Esophagus squamous epithelium (tissue), 5 donors: ENCODE measurements at regions not wholly inside any gene's neighbourhood (a gene's known extent, or its start where the extent isn't known, plus 50 kb on each side); places are given as distances from the start of the nearest gene placed in this dataset.

Experiments
- DNase-seq: peaks from one replicate; lab custom pipeline; 2025; lab: John Stamatoyannopoulos, UW
- H3K27ac ChIP-seq, 4 donors: fragments of 200-600 bp; sonication (generic); one replicate each; pipeline ENCODE4 v1.5.1; 2016 to 2019; ENCODE audit warnings: mild to moderate bottlenecking in 1 of 4
- H3K27me3 ChIP-seq, 4 donors: fragments of 200-600 bp; sonication (generic); 1 replicate in 3 of 4; 2 replicates in 1 of 4; pipeline versions ENCODE4 v1.5.1 to v1.6.0; 2017 to 2021; ENCODE audit warnings: antibody characterized with exemption in 1 of 4
- H3K36me3 ChIP-seq, 3 donors: fragments of 200-600 bp; sonication (generic); one replicate each; pipeline ENCODE4 v1.5.1; 2016 to 2019
- H3K4me1 ChIP-seq, 3 donors: fragments of 200-600 bp; sonication (generic); one replicate each; pipeline ENCODE4 v1.5.1; 2017 to 2019
- H3K4me3 ChIP-seq, 4 donors: fragments of 200-600 bp; sonication (generic); 1 replicate in 3 of 4; 2 replicates in 1 of 4; pipeline ENCODE4 v1.5.1; 2016 to 2019; ENCODE audit warnings: mild to moderate bottlenecking in 2 of 4, moderate library complexity in 1 of 4
- H3K9me3 ChIP-seq, 3 donors: fragments of 200-600 bp; sonication (generic); one replicate each; pipeline ENCODE4 v1.5.1; 2016 to 2019
- CTCF ChIP-seq, 6 experiments: fragments of 450-650 bp in 4 of 6; fragments of 200-600 bp in 2 of 6; sonication (generic) in 2 of 6; IDR thresholded peaks; one replicate each; pipeline ENCODE4 v1.5.1; 2016 to 2019; ENCODE audit warnings: antibody characterized with exemption in 6 of 6, mild to moderate bottlenecking in 4 of 6, moderate library complexity in 4 of 6
- POLR2A ChIP-seq, 4 donors: fragments of 450-650 bp; IDR thresholded peaks; one replicate each; pipeline ENCODE4 v1.6.1; 2017; ENCODE audit warnings: antibody characterized with exemption in 4 of 4, mild to moderate bottlenecking in 4 of 4, moderate library complexity in 3 of 4
- WGBS, 2 donors: methylation state at CpG; one replicate each; pipeline ENCODE4 v1.1.5; 2018; 5-methylcytosine and 5-hydroxymethylcytosine counted together
- intact Hi-C: fragments of 100-400 bp; cut with DNase I; formaldehyde crosslinking; loops from one replicate; pipeline ENCODE4 v1.15.0; 2022
- donor health status: DM: yes; HTN: yes; CAD: no.

- no peaks in the 10 kb centered on the region for H3K4me1 ChIP-seq
- no peaks in the 10 kb centered on the region for H3K36me3 ChIP-seq
- WGBS, 2 donors, result 73 to 84% methylated on average over 4 of the region's 4 CpGs
- no peak overlapping the region for H3K27ac ChIP-seq
- intact Hi-C loops, result no loop called here
- H3K4me3 ChIP-seq, result no peak overlapping the region
- H3K9me3 ChIP-seq, result no peaks in the 10 kb centered on the region
- peaks cover 0 to 42% (median 0%) of the 10 kb centered on the region in 4 donors for H3K27me3 ChIP-seq
- TF ChIP-seq CTCF (IDR thresholded peaks at IDR 0.05) (no peak), POLR2A (IDR thresholded peaks at IDR 0.05) (no peak)
- no peak for DNase-seq
These were observed 162.1 kb downstream of the CHST1 start for GRCh38 chr11:45503311-45503710.

- 59 to 68% methylated on average over 5 of the region's 5 CpGs for WGBS, 2 donors
- intact Hi-C loops, result no loop called here
- DNase-seq, result no peak
These were observed 163.2 kb downstream of the CHST1 start for GRCh38 chr11:45502226-45502545.

GRCh38 chr11:45501392-45502225 lies 163.8 kb downstream of the CHST1 start:
- DNase-seq, result no peak
- H3K36me3 ChIP-seq, result no peaks in the 10 kb centered on the region
- intact Hi-C loops, result no loop called here
- no peak overlapping the region for H3K4me3 ChIP-seq
- 30 to 67% methylated on average over 5 to 7 of the region's 9 CpGs for whole genome bisulfite sequencing, 2 donors
- TF ChIP-seq CTCF (IDR thresholded peaks at IDR 0.05) (no peak), POLR2A (IDR thresholded peaks at IDR 0.05) (no peak)
- peaks cover 0 to 39% (median 0%) of the 10 kb centered on the region in 4 donors for H3K27me3 ChIP-seq
- H3K9me3 ChIP-seq, result no peaks in the 10 kb centered on the region
- no peaks in the 10 kb centered on the region for H3K4me1 ChIP-seq
- H3K27ac ChIP-seq, result no peak overlapping the region

More at GRCh38 chr11:45502226-45502545, 163.2 kb downstream of the CHST1 start:
- Histone ChIP-seq H3K4me1 (no peaks in the 10 kb centered on the region), H3K27me3 (peaks cover 0 to 39% (median 0%) of the 10 kb centered on the region in 4 donors), H3K4me3 (no peak overlapping the region), H3K27ac (no peak overlapping the region), H3K36me3 (no peaks in the 10 kb centered on the region), H3K9me3 (no peaks in the 10 kb centered on the region)
- TF ChIP-seq POLR2A (IDR thresholded peaks at IDR 0.05) (no peak), CTCF (IDR thresholded peaks at IDR 0.05) (no peak)

- no peaks in the 10 kb centered on the region for H3K4me1 ChIP-seq
- no peaks in the 10 kb centered on the region for H3K36me3 ChIP-seq
- H3K27ac ChIP-seq, result no peak overlapping the region
- H3K4me3 ChIP-seq, result no peak overlapping the region
- no peak for TF ChIP-seq POLR2A (IDR thresholded peaks at IDR 0.05)
- TF ChIP-seq CTCF (IDR thresholded peaks at IDR 0.05), result no peak
- peaks cover 0 to 45% (median 0%) of the 10 kb centered on the region in 4 donors for H3K27me3 ChIP-seq
- no peaks in the 10 kb centered on the region for H3K9me3 ChIP-seq
- no peak for DNase-seq
- WGBS, 2 donors, result 46 to 52% methylated on average over 6 of the region's 6 CpGs
- intact Hi-C loops, result no loop called here
These were observed 165.0 kb downstream of the CHST1 start for GRCh38 chr11:45500451-45500850.

- TF ChIP-seq POLR2A (IDR thresholded peaks at IDR 0.05) (no peak), CTCF (IDR thresholded peaks at IDR 0.05) (no peak)
- Histone ChIP-seq H3K4me1 (no peaks in the 10 kb centered on the region), H3K4me3 (no peak overlapping the region), H3K9me3 (no peaks in the 10 kb centered on the region), H3K36me3 (no peaks in the 10 kb centered on the region), H3K27ac (no peak overlapping the region), H3K27me3 (peaks cover 0 to 44% (median 0%) of the 10 kb centered on the region in 4 donors)
- intact Hi-C loops, result no loop called here
- no peak for DNase-seq
- WGBS, 2 donors, result 69 to 83% methylated on average over 2 of the region's 2 CpGs
These were observed 170.7 kb downstream of the CHST1 start for GRCh38 chr11:45494738-45495137.
